Stimulated activated CD4-positive, alpha-beta T cell treated with anti-CD3 and anti-CD28 coated beads, Interleukin-12 subunit alpha, Interleukin-12 subunit beta, amount 100 ng/mL, for 4 hours (primary cell): ENCODE measurements at regions not wholly inside any gene's neighbourhood (a gene's known extent, or its start where the extent isn't known, plus 50 kb on each side); places are given as distances from the start of the nearest gene placed in this dataset.
"Not testable (repeated sequence)": the region's sequence is repeated elsewhere in the genome, so short reads cannot be mapped to it uniquely, and the experiment has no call there.

Experiments used
- DNase-seq: peaks from one replicate; pipeline ENCODE4 v3.0.0-alpha.2; 2020

DNA sequence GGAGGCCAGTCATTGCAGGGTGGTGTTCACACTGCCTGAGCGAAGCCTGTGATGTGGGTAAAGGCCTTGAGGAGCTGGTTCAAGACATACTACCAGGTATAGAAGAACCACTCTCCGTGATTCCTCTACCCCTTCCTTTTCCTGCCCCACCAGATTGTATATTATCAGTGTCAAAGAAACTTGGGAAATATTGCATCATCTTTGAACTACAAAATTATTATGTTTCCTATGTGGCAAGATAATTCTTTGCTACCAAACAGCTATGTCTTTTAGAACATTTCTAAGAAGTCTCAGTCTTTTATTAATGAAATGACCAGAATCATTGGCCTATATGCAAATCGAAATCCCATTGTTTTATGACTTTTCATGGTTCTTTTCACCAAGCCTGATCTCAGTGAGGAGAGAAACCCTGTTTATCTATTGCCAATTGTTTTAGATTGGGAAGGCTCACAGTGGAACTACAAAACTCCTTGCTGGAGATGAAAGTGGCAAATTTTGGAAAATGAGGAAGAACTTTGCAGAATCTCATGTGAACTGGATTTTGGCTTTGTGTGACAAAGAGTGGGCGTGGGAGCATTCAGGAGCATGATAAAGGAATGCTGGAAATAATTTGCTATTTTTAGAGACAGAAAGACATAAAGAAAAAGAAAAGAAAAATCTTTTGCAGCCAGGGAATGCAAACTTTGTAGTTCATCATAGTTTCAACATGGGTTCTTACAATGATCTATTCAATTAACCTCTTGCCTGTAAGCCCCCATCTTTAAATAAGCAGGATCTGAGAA is 286.9 kb downstream of the INSIG2 start:
- DNase-seq, result no peak

- no peak for DNase-seq
Observed at GRCh38 chr2:118372886-118373830, 284.9 kb downstream of the INSIG2 start.

GRCh38 chr2:118371515-118371914 is 283.2 kb downstream of the INSIG2 start:
- no peak for DNase-seq

- not testable (repeated sequence) for DNase-seq
Observed at GRCh38 chr2:118369521-118369920, 281.2 kb downstream of the INSIG2 start.

DNA sequence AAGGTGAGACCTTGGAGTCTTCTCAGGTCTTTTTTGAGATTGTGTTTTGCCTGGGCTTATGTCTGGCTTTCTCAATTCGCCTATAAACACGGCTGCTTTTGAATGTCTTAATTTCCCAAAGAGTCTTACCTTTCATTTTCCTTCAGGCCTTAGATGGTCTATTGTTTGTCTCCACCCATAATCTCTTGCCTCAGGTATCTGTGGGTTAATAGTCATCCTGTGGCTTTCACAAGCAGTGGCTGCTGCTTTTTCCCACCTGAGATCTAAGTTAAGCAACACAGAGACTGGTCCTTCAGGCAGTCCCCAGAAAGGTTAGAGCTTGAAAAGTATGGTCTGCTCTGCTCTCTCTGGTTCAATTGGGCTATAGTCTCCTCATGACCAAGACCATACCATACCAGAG is 275.3 kb downstream of the INSIG2 start:
- DNase-seq, result no peak

DNA sequence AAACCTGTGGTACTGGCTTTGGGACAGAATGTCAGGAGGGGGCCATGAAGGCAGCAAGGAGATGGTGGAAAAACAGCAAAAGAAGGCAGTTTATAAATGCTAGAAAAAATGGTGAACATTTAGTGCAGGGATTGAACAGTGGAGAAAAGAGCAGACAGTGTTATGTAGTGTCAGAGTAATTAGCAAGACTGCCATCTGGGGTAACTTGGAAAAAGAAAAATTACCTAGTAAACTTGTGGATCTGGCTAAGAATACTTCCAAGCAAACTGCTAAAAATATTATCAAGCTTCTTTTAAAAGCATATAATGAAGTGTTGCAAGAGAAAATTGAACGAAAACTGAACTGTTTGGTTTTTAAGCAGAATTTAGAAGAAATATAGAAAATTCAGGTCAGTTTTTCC is 267.8 kb downstream of the INSIG2 start:
- DNase-seq, result no peak

GRCh38 chr2:118351796-118352195 is 263.5 kb downstream of the INSIG2 start:
- DNase-seq, result no peak

DNA sequence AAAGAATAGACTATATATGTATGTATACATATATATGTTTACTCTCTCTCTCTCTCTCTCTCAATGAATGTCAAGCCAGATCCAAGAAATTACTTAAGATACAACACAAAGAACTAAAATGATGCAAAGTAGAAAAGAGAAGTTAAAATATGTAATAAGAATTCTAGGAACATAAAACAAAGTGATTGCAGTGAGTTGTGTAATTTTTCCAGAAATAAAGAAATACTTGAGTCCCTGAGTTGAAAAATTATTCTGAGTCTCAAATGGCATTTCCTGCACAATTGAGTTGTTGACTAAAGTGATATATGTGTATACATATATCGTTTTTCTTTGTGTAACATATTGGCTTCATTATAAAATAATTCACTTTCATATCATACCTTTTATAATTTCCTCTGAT is 262.4 kb downstream of the INSIG2 start:
- no peak for DNase-seq

DNA sequence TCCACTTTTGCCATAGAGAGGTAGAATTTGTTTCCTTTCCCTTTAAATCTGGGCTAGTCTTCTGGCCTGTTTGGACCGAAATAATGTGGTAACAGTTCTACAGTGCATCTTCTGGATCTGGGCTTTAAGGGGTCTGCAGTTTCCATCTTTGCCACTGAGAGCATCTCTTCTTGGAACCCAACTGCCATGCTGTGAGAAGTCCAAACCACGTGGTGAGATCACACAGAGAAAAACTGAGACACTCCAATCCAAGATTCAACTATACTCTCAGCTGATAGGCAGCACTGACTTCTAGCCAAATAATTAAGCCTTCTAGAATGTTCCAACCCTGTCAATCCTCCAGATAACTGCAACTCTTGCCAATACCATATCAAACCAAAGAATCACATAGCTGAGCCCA is 261.1 kb downstream of the INSIG2 start:
- DNase-seq, result no peak

DNA sequence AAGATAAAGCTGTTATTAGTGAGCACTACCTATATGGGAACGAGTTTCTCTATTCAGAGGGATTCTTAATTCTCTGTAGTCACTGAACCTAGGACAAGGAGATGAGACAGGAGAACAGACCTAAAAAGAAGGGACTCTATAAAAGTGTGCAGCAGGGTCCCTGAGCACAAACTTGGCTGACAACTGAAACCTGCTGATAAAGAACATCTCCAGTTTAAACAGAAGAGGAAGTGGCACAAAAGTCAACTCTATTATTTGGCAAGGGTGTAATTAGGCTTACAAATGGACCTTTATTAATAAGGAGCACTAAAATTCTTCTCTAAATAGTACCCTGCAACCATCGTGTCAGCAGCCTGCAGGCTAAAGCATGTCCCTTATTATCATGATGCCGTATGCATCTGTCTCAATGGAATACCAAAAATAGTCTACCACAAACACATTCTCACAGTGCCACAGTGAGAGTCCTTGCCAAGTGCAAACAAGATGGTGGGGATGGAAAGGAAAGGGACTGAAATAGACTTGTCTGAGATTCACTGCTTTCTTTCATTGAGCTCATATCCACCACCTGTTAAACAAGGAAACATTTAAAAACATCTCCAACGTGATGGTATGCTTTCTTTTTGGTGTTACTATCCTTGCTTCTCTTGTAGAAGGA is 260.2 kb downstream of the INSIG2 start:
- DNase-seq, result no peak

DNA sequence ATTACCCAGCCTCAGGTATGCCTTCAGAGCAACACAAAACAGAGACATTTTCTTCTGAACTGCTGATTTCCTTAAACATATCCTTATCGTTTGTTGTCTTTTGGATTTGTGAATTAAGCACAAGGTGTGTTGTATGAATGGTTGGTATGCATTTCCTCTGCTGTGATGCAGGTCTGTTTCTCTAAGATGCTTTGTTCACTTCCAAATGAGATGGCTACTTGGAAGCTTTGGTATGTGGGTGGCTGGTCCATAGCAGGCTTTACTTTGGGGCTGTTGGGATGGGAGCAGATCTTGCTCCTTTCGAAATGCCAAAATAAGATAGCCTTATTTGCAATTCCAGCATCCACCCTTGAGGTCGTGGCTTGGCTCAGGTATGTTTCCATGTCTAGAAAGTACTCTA is 257.2 kb downstream of the INSIG2 start:
- DNase-seq, result no peak

- no peak for DNase-seq
Observed at GRCh38 chr2:118340103-118340502, 251.8 kb downstream of the INSIG2 start.

DNA sequence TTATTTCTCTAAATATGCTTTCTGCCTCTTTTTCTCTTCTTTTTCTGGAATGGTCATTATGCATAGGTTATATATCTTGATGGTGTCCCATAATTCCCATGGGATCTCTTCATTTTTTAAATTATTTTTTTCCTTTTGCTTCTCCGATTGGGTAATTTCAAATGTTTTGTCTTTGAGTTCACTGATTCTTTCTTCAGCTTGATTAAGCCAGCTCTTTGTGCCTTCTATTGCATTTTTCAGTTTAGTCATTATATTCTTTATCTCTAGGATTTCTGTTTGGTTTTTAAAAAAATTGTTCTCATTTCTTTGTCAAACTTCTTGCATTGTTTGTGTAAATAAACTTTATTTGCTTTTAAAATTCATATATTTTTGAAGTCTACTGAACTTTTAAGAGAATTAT is 251.1 kb downstream of the INSIG2 start:
- DNase-seq, result no peak

GRCh38 chr2:118333664-118334063 is 245.4 kb downstream of the INSIG2 start:
- DNase-seq, result no peak

GRCh38 chr2:118325321-118325955 is 237.2 kb downstream of the INSIG2 start:
- DNase-seq, result no peak

GRCh38 chr2:118322406-118322805 is 234.1 kb downstream of the INSIG2 start:
- no peak for DNase-seq

GRCh38 chr2:118321432-118322105 is 233.3 kb downstream of the INSIG2 start:
- DNase-seq, result no peak

GRCh38 chr2:118320658-118321057 is 232.4 kb downstream of the INSIG2 start:
- DNase-seq, result no peak

DNA sequence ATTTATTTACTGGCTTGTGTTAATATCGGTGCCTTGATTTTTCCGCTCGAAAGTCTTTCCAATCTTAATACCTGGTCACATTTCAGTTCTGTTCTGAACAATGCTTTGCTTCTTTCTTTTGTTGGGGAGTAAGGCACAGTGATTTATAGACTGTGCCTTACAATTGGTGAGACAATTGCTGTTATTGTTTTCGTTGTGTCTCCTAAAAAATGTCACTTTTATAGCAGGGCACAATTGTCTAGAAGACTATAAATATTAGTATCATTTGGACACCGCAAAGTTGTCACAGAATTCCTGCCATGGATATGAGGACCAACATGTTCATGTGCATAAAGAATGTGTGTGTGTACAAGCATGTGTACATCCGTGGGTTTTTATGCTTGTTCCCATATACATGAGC is 231.9 kb downstream of the INSIG2 start:
- DNase-seq, result no peak

- DNase-seq, result no peak
Observed at GRCh38 chr2:118319271-118319684, 231.0 kb downstream of the INSIG2 start.

DNA sequence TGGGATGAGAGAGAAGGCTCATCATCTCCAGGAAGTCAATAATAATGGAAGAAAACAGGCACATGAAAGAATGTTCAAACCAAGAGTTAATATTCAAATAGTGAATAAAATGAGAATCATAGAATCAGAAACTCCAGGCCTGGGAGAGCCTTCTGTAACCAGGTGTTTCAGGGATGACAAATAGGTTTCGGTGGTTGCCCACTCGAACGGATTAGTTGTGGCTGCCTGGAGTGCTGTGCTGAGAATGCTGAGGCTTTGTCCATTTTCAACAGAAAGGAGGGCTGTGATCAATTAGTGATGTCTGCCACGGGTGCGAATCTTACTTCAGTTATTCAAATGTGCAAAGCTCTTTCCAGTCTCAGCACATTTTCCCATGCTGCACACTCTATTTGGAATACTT is 227.3 kb downstream of the INSIG2 start:
- DNase-seq, result no peak

- no peak for DNase-seq
Observed at GRCh38 chr2:118312969-118313756, 224.9 kb downstream of the INSIG2 start.
